Germinal center (tissue), 1 donor: ENCODE measurements at regions not wholly inside any gene's neighbourhood (a gene's known extent, or its start where the extent isn't known, plus 50 kb on each side); places are given as distances from the start of the nearest gene placed in this dataset.

ENCODE experiments used
- DNase-seq: peaks from one replicate; pipeline ENCODE4 v3.0.0; 2012; ENCODE audit warnings: mixed read lengths, low spot score

DNA sequence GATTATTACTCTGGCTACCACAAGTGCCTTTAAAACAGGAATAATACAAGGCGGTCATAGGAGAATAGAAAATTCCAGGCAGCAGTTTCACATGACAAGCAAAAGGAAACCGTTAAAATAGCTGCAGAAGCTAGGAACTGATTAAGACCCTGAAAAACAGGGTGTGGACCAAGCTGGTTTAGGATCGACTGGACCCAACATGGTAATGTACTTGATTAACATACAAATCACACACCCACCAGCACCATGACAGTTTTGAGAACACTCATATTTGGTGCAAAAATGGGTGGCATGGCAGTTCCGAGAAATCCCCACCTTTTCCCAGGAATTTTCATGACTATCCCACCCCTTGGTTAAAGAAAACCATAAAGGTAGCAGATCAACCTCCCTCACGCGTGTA, 51.9 kb upstream of the TMEM163 start:
- no peak for DNase-seq

GRCh38 chr2:134771313-134771801, 52.6 kb upstream of the TMEM163 start:
- DNase-seq: no peak

GRCh38 chr2:134772493-134773169, 53.8 kb upstream of the TMEM163 start:
- DNase-seq: no peak

- DNase-seq: no peak
Observed at GRCh38 chr2:134773335-134773734, 54.5 kb upstream of the TMEM163 start.

GRCh38 chr2:134773759-134774742, 55.3 kb upstream of the TMEM163 start:
- DNase-seq: no peak

- no peak for DNase-seq
Observed at GRCh38 chr2:134774786-134775641, 56.2 kb upstream of the TMEM163 start.

DNA sequence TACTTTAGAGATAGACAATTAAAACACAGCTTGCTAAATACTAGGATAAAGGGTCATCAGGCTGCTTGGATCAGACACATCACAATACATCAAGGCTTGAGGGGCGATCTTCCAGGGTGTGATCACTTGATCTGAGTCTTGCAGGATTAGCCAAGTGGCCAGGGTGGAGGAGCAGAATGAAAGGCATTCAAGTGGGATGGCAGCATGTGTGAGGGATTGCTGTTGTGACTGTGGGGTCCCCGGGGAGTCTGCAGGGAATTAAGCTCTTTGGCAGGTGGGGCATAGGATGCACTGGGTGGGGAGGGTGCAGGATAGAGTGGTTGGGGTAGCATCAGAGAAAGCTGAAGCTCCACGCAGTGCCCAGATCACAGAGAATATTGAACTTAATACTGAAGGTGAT, 58.0 kb upstream of the TMEM163 start:
- no peak for DNase-seq

DNA sequence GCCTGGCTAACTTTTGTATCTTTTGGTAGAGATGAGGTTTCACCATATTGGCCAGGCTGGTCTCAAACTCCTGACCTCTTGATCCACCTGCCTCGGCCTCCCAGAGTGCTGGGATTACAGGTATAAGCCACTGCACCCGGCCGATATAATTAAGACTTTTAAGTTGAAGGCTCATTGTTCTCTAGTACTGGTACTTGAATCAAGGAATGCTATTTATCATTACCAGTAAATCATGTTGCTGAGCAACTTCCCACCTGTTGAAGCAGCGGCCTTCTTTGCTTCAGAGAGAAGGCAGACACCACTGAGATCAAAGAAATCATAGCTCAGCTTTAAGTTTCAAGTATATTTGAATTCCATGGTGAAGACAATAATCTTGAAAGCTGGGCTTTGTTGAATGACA, 58.8 kb upstream of the TMEM163 start:
- no peak for DNase-seq

DNA sequence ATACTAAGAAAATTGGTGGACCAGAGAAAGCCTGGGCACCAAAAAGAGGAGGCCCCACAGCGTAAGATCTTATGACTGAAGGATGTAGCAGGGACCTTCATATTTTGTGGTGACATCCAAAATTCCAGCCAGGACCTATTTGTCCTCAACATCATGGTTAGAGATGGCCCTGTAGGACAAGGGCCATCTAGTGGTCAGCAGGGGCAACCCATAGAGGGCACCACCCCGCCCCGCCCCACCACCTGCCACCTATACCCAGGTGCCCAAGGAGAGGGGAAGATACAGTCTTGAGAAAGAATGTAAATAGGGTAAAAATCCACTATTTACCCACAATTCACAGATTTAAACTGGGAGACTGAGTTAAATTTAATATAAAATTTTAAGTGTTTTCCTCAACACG, 59.6 kb upstream of the TMEM163 start:
- DNase-seq: no peak

DNA sequence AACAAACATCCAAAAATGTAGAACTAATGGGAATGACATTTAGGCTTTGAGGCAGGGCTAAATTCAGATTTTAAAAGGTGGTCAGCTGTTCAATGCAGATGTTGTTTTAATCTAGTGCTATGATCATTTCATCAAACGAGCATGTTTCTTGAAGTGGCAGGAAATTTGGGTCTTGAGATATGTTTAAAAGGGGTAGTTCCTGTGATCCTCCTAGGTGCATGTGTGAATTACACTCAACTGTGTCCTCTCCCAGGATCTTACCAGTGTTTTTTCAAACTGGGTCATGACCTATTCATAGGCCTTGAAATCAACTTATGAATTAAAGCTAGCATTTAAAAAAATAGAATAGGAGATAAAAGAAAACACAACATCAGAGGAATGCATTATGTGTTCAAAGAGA, 57.4 kb upstream of the ACMSD start:
- no peak for DNase-seq

DNA sequence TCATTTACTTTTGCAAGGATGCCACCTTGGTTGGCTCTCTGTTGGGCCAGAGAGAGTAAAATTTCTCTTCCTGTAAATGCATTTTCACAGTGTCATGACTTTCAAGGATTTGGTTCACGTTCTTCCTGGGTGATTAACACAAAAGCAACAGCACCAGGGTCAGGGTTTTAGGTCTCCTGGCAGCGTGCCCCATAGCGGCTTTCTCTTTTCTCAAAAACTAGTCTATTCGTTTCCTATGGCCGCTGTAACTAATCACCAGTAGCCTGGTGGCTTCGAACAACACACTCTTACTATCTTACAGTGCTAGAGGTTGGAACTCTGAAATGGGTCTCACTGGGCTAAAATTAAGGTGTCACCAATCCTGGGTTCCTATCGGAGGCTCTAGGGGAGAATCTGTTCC, 56.3 kb upstream of the ACMSD start:
- no peak for DNase-seq

- peak; percentile 27 for DNase-seq
Observed at GRCh38 chr2:134782792-134783191, 55.6 kb upstream of the ACMSD start.

DNA sequence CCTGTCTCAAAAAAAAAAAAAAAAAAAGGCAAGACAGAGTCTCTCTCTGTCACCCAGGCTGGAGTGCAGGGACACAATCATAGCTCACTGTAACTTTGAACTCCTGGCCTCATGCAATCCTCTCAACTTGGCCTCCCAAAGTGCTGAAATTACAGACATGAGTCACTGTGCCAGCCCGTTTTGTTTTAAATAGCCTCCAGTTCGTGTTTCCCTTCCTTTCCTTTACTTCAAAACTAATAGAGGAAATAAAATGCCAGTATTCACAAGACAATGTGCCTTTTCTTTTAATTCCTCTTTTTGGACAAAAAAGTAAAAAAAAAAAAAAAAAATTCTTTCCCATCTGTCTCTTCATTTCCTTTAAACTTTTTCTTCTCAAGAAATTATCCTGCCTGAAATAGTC, 54.5 kb upstream of the ACMSD start:
- DNase-seq: no peak

- DNase-seq: no peak
Observed at GRCh38 chr2:134785659-134786430, 52.6 kb upstream of the ACMSD start.

DNA sequence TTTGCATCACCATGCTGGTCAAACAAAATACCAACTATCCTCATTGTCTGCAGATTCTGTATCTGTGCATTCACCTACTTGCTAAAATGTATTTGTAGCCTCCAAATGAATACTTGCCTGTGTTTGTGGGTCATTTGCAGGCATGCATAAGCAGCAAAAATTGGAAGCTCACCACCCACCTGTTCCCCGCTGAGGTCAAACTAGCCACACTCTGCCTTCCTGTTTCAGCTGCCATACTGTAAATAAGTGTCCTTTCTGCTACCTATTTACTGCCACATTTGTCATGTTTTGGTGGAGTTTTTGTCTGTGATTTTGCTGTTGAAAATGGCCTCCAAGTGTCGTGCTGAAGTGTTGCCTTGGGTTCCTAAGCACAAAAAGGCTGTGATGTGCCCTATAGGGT, 50.0 kb upstream of the ACMSD start:
- no peak for DNase-seq
